WTC11 (cell line): ENCODE measurements at regions not wholly inside any gene's neighbourhood (a gene's known extent, or its start where the extent isn't known, plus 50 kb on each side); places are given as distances from the start of the nearest gene placed in this dataset.

ENCODE experiments used
- ATAC-seq: fragments of 200-7000 bp; cut with Tn5 transposase; 2 replicates; pipeline ENCODE4 v1.10.0; 2021; ENCODE audit warnings: mild to moderate bottlenecking, moderate library complexity
- CTCF ChIA-PET: fragments of 300-600 bp; sonication (Branson Sonifier 250); formaldehyde crosslinking; loops from one replicate; lab custom pipeline; 2021; ENCODE audit warnings: antibody characterized with exemption; lab: Charles Lee
- POLR2A ChIA-PET: fragments of 350-600 bp; sonication (Branson Sonifier 250); formaldehyde crosslinking; loops from one replicate; lab custom pipeline; 2021; ENCODE audit warnings: antibody characterized with exemption; lab: Charles Lee
- DNase-seq: peaks from one replicate; pipeline ENCODE4 v3.0.0; 2021; ENCODE audit warnings: low spot score
- H3K27ac Mint-ChIP-seq: 2 replicates; pipeline ENCODE4 v1.8.0; 2021; ENCODE audit warnings: mixed read lengths
- H3K27me3 Mint-ChIP-seq: 2 replicates; pipeline ENCODE4 v1.8.0; 2021; ENCODE audit warnings: low read depth, mild to moderate bottlenecking, moderate library complexity, mixed read lengths
- H3K36me3 Mint-ChIP-seq: 2 replicates; pipeline ENCODE4 v1.8.0; 2021; ENCODE audit warnings: mixed read lengths
- H3K4me1 Mint-ChIP-seq: 2 replicates; pipeline ENCODE4 v1.8.0; 2022; ENCODE audit warnings: mixed read lengths
- H3K4me3 Mint-ChIP-seq: 2 replicates; pipeline ENCODE4 v1.8.0; 2021; ENCODE audit warnings: mild to moderate bottlenecking, moderate library complexity, mixed read lengths
- H3K9me3 Mint-ChIP-seq: 2 replicates; pipeline ENCODE4 v1.8.0; 2021; ENCODE audit warnings: mixed read lengths
- CBFB ChIP-seq: sonication (generic); formaldehyde crosslinking; IDR thresholded peaks from 2 replicates; pipeline ENCODE4 v1.8.1; 2022; ENCODE audit warnings: mild to moderate bottlenecking, low read depth, missing genetic modification reagents
- TEAD4 ChIP-seq: sonication (generic); formaldehyde crosslinking; IDR thresholded peaks from 2 replicates; pipeline ENCODE4 v1.8.0; 2022; ENCODE audit warnings: mild to moderate bottlenecking, missing genetic modification reagents
- ZNF138 ChIP-seq: sonication (generic); formaldehyde crosslinking; conservative IDR thresholded peaks from 2 replicates; pipeline ENCODE4 v1.8.1; 2022; ENCODE audit warnings: mild to moderate bottlenecking, moderate library complexity, missing genetic modification reagents
- TF ChIP-seq, protein P1 (sequence below): sonication (generic); formaldehyde crosslinking; IDR thresholded peaks from 2 replicates; pipeline ENCODE4 v1.8.1; 2023; ENCODE audit warnings: mild to moderate bottlenecking, missing genetic modification reagents, borderline replicate concordance
- TF ChIP-seq, protein P2 (sequence below): sonication (generic); formaldehyde crosslinking; IDR thresholded peaks from 2 replicates; pipeline ENCODE4 v1.8.1; 2022; ENCODE audit warnings: low read depth, mild to moderate bottlenecking, moderate library complexity, missing genetic modification reagents, borderline replicate concordance
- TF ChIP-seq, protein P3 (sequence below): fragments of 250-450 bp; sonication (Bioruptor Pico); IDR thresholded peaks from 2 replicates; pipeline ENCODE4 v1.9.0; 2021; ENCODE audit warnings: mild to moderate bottlenecking
- TF ChIP-seq, protein P4 (sequence below): sonication (generic); formaldehyde crosslinking; IDR thresholded peaks from 2 replicates; pipeline ENCODE4 v1.8.1; 2022; ENCODE audit warnings: missing genetic modification reagents, borderline replicate concordance
- TF ChIP-seq, protein P5 (sequence below): sonication (generic); formaldehyde crosslinking; IDR thresholded peaks from 2 replicates; pipeline ENCODE4 v1.8.0; 2023; ENCODE audit warnings: missing genetic modification reagents, mild to moderate bottlenecking, borderline replicate concordance
- TF ChIP-seq, protein P6 (sequence below): fragments of 250-450 bp; sonication (Bioruptor Pico); IDR thresholded peaks from 2 replicates; pipeline ENCODE4 v2.1.2; 2022; ENCODE audit warnings: mild to moderate bottlenecking, moderate library complexity
- TF ChIP-seq, protein P7 (sequence below): sonication (generic); formaldehyde crosslinking; conservative IDR thresholded peaks from 2 replicates; pipeline ENCODE4 v1.8.1; 2023; ENCODE audit warnings: mild to moderate bottlenecking, low read depth, missing genetic modification reagents, moderate library complexity

DNA sequence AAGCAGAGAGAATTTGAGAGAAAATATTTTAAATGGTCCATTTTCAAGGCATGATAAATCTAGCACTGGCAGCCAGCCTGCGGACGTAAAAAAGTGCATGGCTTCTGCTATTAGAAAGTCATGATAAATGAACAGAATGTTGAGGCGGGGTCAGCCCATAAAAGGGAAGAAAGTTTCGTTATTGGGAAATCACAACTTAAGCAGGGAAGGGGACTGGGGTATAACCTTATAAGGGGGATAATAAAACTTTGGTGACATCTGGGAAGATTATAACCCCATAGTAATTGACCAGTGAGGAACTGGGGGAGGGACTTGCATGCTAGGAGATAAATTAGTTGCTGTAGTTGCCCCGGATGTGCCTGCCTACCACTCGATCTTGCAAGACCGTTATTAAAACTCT lies 88.4 kb upstream of the PLSCR4 start:
- DNase-seq (no peak), ATAC-seq (no peak)
- peaks cover 17% of the 10 kb centered on the region for H3K4me1 Mint-ChIP-seq
- TF ChIP-seq, protein P1, sequence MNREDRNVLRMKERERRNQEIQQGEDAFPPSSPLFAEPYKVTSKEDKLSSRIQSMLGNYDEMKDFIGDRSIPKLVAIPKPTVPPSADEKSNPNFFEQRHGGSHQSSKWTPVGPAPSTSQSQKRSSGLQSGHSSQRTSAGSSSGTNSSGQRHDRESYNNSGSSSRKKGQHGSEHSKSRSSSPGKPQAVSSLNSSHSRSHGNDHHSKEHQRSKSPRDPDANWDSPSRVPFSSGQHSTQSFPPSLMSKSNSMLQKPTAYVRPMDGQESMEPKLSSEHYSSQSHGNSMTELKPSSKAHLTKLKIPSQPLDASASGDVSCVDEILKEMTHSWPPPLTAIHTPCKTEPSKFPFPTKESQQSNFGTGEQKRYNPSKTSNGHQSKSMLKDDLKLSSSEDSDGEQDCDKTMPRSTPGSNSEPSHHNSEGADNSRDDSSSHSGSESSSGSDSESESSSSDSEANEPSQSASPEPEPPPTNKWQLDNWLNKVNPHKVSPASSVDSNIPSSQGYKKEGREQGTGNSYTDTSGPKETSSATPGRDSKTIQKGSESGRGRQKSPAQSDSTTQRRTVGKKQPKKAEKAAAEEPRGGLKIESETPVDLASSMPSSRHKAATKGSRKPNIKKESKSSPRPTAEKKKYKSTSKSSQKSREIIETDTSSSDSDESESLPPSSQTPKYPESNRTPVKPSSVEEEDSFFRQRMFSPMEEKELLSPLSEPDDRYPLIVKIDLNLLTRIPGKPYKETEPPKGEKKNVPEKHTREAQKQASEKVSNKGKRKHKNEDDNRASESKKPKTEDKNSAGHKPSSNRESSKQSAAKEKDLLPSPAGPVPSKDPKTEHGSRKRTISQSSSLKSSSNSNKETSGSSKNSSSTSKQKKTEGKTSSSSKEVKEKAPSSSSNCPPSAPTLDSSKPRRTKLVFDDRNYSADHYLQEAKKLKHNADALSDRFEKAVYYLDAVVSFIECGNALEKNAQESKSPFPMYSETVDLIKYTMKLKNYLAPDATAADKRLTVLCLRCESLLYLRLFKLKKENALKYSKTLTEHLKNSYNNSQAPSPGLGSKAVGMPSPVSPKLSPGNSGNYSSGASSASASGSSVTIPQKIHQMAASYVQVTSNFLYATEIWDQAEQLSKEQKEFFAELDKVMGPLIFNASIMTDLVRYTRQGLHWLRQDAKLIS (CRISPR knock-in tag) = no peak
- no peak for TF ChIP-seq TEAD4 (CRISPR knock-in tag)
- TF ChIP-seq, protein P2, sequence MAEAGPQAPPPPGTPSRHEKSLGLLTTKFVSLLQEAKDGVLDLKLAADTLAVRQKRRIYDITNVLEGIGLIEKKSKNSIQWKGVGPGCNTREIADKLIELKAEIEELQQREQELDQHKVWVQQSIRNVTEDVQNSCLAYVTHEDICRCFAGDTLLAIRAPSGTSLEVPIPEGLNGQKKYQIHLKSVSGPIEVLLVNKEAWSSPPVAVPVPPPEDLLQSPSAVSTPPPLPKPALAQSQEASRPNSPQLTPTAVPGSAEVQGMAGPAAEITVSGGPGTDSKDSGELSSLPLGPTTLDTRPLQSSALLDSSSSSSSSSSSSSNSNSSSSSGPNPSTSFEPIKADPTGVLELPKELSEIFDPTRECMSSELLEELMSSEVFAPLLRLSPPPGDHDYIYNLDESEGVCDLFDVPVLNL (CRISPR knock-in tag) = no peak
- TF ChIP-seq CBFB (CRISPR knock-in tag) = no peak
- no peak for TF ChIP-seq ZNF138 (CRISPR knock-in tag)
- TF ChIP-seq, protein P3, sequence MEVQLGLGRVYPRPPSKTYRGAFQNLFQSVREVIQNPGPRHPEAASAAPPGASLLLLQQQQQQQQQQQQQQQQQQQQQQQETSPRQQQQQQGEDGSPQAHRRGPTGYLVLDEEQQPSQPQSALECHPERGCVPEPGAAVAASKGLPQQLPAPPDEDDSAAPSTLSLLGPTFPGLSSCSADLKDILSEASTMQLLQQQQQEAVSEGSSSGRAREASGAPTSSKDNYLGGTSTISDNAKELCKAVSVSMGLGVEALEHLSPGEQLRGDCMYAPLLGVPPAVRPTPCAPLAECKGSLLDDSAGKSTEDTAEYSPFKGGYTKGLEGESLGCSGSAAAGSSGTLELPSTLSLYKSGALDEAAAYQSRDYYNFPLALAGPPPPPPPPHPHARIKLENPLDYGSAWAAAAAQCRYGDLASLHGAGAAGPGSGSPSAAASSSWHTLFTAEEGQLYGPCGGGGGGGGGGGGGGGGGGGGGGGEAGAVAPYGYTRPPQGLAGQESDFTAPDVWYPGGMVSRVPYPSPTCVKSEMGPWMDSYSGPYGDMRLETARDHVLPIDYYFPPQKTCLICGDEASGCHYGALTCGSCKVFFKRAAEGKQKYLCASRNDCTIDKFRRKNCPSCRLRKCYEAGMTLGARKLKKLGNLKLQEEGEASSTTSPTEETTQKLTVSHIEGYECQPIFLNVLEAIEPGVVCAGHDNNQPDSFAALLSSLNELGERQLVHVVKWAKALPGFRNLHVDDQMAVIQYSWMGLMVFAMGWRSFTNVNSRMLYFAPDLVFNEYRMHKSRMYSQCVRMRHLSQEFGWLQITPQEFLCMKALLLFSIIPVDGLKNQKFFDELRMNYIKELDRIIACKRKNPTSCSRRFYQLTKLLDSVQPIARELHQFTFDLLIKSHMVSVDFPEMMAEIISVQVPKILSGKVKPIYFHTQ (CRISPR knock-in tag) = no peak
- TF ChIP-seq, protein P4, sequence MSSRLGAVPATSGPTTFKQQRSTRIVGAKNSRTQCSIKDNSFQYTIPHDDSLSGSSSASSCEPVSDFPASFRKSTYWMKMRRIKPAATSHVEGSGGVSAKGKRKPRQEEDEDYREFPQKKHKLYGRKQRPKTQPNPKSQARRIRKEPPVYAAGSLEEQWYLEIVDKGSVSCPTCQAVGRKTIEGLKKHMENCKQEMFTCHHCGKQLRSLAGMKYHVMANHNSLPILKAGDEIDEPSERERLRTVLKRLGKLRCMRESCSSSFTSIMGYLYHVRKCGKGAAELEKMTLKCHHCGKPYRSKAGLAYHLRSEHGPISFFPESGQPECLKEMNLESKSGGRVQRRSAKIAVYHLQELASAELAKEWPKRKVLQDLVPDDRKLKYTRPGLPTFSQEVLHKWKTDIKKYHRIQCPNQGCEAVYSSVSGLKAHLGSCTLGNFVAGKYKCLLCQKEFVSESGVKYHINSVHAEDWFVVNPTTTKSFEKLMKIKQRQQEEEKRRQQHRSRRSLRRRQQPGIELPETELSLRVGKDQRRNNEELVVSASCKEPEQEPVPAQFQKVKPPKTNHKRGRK (CRISPR knock-in tag) = no peak
- TF ChIP-seq, protein P5, sequence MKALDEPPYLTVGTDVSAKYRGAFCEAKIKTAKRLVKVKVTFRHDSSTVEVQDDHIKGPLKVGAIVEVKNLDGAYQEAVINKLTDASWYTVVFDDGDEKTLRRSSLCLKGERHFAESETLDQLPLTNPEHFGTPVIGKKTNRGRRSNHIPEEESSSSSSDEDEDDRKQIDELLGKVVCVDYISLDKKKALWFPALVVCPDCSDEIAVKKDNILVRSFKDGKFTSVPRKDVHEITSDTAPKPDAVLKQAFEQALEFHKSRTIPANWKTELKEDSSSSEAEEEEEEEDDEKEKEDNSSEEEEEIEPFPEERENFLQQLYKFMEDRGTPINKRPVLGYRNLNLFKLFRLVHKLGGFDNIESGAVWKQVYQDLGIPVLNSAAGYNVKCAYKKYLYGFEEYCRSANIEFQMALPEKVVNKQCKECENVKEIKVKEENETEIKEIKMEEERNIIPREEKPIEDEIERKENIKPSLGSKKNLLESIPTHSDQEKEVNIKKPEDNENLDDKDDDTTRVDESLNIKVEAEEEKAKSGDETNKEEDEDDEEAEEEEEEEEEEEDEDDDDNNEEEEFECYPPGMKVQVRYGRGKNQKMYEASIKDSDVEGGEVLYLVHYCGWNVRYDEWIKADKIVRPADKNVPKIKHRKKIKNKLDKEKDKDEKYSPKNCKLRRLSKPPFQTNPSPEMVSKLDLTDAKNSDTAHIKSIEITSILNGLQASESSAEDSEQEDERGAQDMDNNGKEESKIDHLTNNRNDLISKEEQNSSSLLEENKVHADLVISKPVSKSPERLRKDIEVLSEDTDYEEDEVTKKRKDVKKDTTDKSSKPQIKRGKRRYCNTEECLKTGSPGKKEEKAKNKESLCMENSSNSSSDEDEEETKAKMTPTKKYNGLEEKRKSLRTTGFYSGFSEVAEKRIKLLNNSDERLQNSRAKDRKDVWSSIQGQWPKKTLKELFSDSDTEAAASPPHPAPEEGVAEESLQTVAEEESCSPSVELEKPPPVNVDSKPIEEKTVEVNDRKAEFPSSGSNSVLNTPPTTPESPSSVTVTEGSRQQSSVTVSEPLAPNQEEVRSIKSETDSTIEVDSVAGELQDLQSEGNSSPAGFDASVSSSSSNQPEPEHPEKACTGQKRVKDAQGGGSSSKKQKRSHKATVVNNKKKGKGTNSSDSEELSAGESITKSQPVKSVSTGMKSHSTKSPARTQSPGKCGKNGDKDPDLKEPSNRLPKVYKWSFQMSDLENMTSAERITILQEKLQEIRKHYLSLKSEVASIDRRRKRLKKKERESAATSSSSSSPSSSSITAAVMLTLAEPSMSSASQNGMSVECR (CRISPR knock-in tag) = no peak
- TF ChIP-seq, protein P6, sequence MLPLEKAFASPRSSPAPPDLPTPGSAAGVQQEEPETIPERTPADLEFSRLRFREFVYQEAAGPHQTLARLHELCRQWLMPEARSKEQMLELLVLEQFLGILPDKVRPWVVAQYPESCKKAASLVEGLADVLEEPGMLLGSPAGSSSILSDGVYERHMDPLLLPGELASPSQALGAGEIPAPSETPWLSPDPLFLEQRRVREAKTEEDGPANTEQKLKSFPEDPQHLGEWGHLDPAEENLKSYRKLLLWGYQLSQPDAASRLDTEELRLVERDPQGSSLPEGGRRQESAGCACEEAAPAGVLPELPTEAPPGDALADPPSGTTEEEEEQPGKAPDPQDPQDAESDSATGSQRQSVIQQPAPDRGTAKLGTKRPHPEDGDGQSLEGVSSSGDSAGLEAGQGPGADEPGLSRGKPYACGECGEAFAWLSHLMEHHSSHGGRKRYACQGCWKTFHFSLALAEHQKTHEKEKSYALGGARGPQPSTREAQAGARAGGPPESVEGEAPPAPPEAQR (CRISPR knock-in tag) = no peak
- TF ChIP-seq, protein P7, sequence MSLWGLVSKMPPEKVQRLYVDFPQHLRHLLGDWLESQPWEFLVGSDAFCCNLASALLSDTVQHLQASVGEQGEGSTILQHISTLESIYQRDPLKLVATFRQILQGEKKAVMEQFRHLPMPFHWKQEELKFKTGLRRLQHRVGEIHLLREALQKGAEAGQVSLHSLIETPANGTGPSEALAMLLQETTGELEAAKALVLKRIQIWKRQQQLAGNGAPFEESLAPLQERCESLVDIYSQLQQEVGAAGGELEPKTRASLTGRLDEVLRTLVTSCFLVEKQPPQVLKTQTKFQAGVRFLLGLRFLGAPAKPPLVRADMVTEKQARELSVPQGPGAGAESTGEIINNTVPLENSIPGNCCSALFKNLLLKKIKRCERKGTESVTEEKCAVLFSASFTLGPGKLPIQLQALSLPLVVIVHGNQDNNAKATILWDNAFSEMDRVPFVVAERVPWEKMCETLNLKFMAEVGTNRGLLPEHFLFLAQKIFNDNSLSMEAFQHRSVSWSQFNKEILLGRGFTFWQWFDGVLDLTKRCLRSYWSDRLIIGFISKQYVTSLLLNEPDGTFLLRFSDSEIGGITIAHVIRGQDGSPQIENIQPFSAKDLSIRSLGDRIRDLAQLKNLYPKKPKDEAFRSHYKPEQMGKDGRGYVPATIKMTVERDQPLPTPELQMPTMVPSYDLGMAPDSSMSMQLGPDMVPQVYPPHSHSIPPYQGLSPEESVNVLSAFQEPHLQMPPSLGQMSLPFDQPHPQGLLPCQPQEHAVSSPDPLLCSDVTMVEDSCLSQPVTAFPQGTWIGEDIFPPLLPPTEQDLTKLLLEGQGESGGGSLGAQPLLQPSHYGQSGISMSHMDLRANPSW = no peak
- peaks cover 17% of the 10 kb centered on the region; the same call in 1 of the 2 replicates for H3K36me3 Mint-ChIP-seq
- no peak overlapping the region for H3K4me3 Mint-ChIP-seq
- POLR2A ChIA-PET = no interaction called here
- H3K9me3 Mint-ChIP-seq = peaks cover 32% of the 10 kb centered on the region
- no peaks in the 10 kb centered on the region for H3K27me3 Mint-ChIP-seq
- no peak overlapping the region for H3K27ac Mint-ChIP-seq
- CTCF ChIA-PET = no interaction called here
